GM12878 (cell line): ENCODE measurements at regions not wholly inside any gene's neighbourhood (a gene's known extent, or its start where the extent isn't known, plus 50 kb on each side); places are given as distances from the start of the nearest gene placed in this dataset.
"Not testable (repeated sequence)": the region's sequence is repeated elsewhere in the genome, so short reads cannot be mapped to it uniquely, and the experiment has no call there.

Source experiments
- CTCF ChIP-seq, 3 experiments: IDR thresholded peaks in 2 of 3; conservative IDR thresholded peaks in 1 of 3; 2 replicates each; pipeline ENCODE4 v1.5.1; 2011; ENCODE audit warnings: low read depth in 3 of 3, low read length in 3 of 3, mild to moderate bottlenecking in 3 of 3, control low read depth in 2 of 3, moderate library complexity in 2 of 3, inconsistent platforms in 1 of 3, mixed read lengths in 1 of 3; ENCODE audit not compliant: control insufficient read depth in 2 of 3, insufficient read depth in 1 of 3; ENCODE audit errors: extremely low read depth in 1 of 3
- DPF2 ChIP-seq: fragments of 450-650 bp; IDR thresholded peaks from 2 replicates; pipeline ENCODE4 v1.6.1; 2017; ENCODE audit warnings: mild to moderate bottlenecking
- EZH2 ChIP-seq: IDR thresholded peaks from 2 replicates; pipeline ENCODE4 v1.6.1; 2012; ENCODE audit warnings: low read depth, mild to moderate bottlenecking, control low read depth, inconsistent platforms, low read length, borderline replicate concordance; ENCODE audit not compliant: control insufficient read depth
- FOS ChIP-seq: IDR thresholded peaks from 3 replicates; pipeline ENCODE4 v1.6.1; 2011; ENCODE audit warnings: borderline replicate concordance; ENCODE audit not compliant: insufficient read length; ENCODE audit errors: extremely low read depth
- NR2F1 ChIP-seq: fragments of 450-650 bp; conservative IDR thresholded peaks from 2 replicates; pipeline ENCODE4 v1.6.1; 2017; ENCODE audit warnings: mild to moderate bottlenecking
- POLR2A ChIP-seq: IDR thresholded peaks from 2 replicates; pipeline ENCODE4 v1.6.1; 2011; ENCODE audit warnings: low read depth, mild to moderate bottlenecking, low read length
- RFX5 ChIP-seq: IDR thresholded peaks from 2 replicates; pipeline ENCODE4 v1.6.1; 2011; ENCODE audit warnings: low read depth, low read length, improper control_type of control experiment
- SRF ChIP-seq, 2 experiments: IDR thresholded peaks; 2 replicates each; pipeline ENCODE4 v1.6.1; 2011; ENCODE audit warnings: low read depth in 2 of 2, low read length in 2 of 2, mild to moderate bottlenecking in 1 of 2, moderate library complexity in 1 of 2
- TAF1 ChIP-seq: IDR thresholded peaks from 2 replicates; pipeline ENCODE4 v1.6.1; 2011; ENCODE audit warnings: mild to moderate bottlenecking, low read depth, low read length, borderline replicate concordance

- TF ChIP-seq CTCF (IDR thresholded peaks at IDR 0.05 in 2 of 3, conservative IDR thresholded peaks at IDR 0.05 in 1 of 3; ENCODE audit: control insufficient read depth in 2 of 3, extremely low read depth in 1 of 3, insufficient read depth in 1 of 3, low read depth in 3 of 3, low read length in 3 of 3); TAF1; POLR2A; DPF2; FOS; RFX5; NR2F1; SRF (IDR thresholded peaks at IDR 0.05; ENCODE audit: low read depth in 2 of 2, low read length in 2 of 2); EZH2: not testable (repeated sequence)
These were observed 151.0 kb downstream of the CWH43 start for GRCh38 chr4:49137043-49137442.
